ENCODE measurements at regions not wholly inside any gene's neighbourhood (a gene's known extent, or its start where the extent isn't known, plus 50 kb on each side); places are given as distances from the start of the nearest gene placed in this dataset.

- DNase-seq = no peak
- in situ Hi-C loops (cut with HindIII; ENCODE audit: low pct_ligation_motif_present, low pct_unique_long_range_greater_than_20kb, low sequenced_read_pairs) = no loop called here
Observed at GRCh38 chr5:167800427-167800826, 491.0 kb upstream of the WWC1 start.

GRCh38 chr5:167801999-167802398, 489.4 kb upstream of the WWC1 start:
- no peak for DNase-seq
- in situ Hi-C loops (cut with HindIII; ENCODE audit: low pct_ligation_motif_present, low pct_unique_long_range_greater_than_20kb, low sequenced_read_pairs) = no loop called here

- no peak for DNase-seq
- in situ Hi-C loops (cut with HindIII; ENCODE audit: low pct_ligation_motif_present, low pct_unique_long_range_greater_than_20kb, low sequenced_read_pairs) = no loop called here
Observed at GRCh38 chr5:167802755-167803431, 488.6 kb upstream of the WWC1 start.

GRCh38 chr5:167804512-167805220, 486.8 kb upstream of the WWC1 start:
- in situ Hi-C loops (cut with HindIII; ENCODE audit: low pct_ligation_motif_present, low pct_unique_long_range_greater_than_20kb, low sequenced_read_pairs) = no loop called here
- no peak for DNase-seq

GRCh38 chr5:167810573-167810972, 480.9 kb upstream of the WWC1 start:
- in situ Hi-C loops (cut with HindIII; ENCODE audit: low pct_ligation_motif_present, low pct_unique_long_range_greater_than_20kb, low sequenced_read_pairs) = no loop called here
- DNase-seq = no peak

- in situ Hi-C loops (cut with HindIII; ENCODE audit: low pct_ligation_motif_present, low pct_unique_long_range_greater_than_20kb, low sequenced_read_pairs) = no loop called here
- no peak for DNase-seq
Observed at GRCh38 chr5:167812871-167813270, 478.6 kb upstream of the WWC1 start.

- DNase-seq = no peak
- in situ Hi-C loops (cut with HindIII; ENCODE audit: low pct_ligation_motif_present, low pct_unique_long_range_greater_than_20kb, low sequenced_read_pairs) = no loop called here
Observed at GRCh38 chr5:167813389-167813788, 478.1 kb upstream of the WWC1 start.

GRCh38 chr5:167814040-167814439, 477.4 kb upstream of the WWC1 start:
- DNase-seq = no peak
- in situ Hi-C loops (cut with HindIII; ENCODE audit: low pct_ligation_motif_present, low pct_unique_long_range_greater_than_20kb, low sequenced_read_pairs) = no loop called here

- in situ Hi-C loops (cut with HindIII; ENCODE audit: low pct_ligation_motif_present, low pct_unique_long_range_greater_than_20kb, low sequenced_read_pairs) = no loop called here
- peak; percentile 85 for DNase-seq
Observed at GRCh38 chr5:167814828-167815227, 476.6 kb upstream of the WWC1 start.

GRCh38 chr5:167816354-167816753, 475.1 kb upstream of the WWC1 start:
- DNase-seq = no peak
- in situ Hi-C loops (cut with HindIII; ENCODE audit: low pct_ligation_motif_present, low pct_unique_long_range_greater_than_20kb, low sequenced_read_pairs) = no loop called here

GRCh38 chr5:167816864-167817263, 474.6 kb upstream of the WWC1 start:
- in situ Hi-C loops (cut with HindIII; ENCODE audit: low pct_ligation_motif_present, low pct_unique_long_range_greater_than_20kb, low sequenced_read_pairs) = no loop called here
- DNase-seq = no peak

GRCh38 chr5:167819406-167819805, 472.0 kb upstream of the WWC1 start:
- in situ Hi-C loops (cut with HindIII; ENCODE audit: low pct_ligation_motif_present, low pct_unique_long_range_greater_than_20kb, low sequenced_read_pairs) = no loop called here

GRCh38 chr5:167820101-167820990, 471.1 kb upstream of the WWC1 start:
- in situ Hi-C loops (cut with HindIII; ENCODE audit: low pct_ligation_motif_present, low pct_unique_long_range_greater_than_20kb, low sequenced_read_pairs) = no loop called here
- no peak for DNase-seq

More at GRCh38 chr5:167819406-167819805, 472.0 kb upstream of the WWC1 start:
- no peak for DNase-seq

- in situ Hi-C loops (cut with HindIII; ENCODE audit: low pct_ligation_motif_present, low pct_unique_long_range_greater_than_20kb, low sequenced_read_pairs) = no loop called here
- no peak for DNase-seq
Observed at GRCh38 chr5:167821151-167821550, 470.3 kb upstream of the WWC1 start.

- in situ Hi-C loops (cut with HindIII; ENCODE audit: low pct_ligation_motif_present, low pct_unique_long_range_greater_than_20kb, low sequenced_read_pairs) = no loop called here
- no peak for DNase-seq
Observed at GRCh38 chr5:167821669-167822068, 469.8 kb upstream of the WWC1 start.

GRCh38 chr5:167822241-167822640, 469.2 kb upstream of the WWC1 start:
- in situ Hi-C loops (cut with HindIII; ENCODE audit: low pct_ligation_motif_present, low pct_unique_long_range_greater_than_20kb, low sequenced_read_pairs) = no loop called here
- no peak for DNase-seq

GRCh38 chr5:167823405-167823804, 468.0 kb upstream of the WWC1 start:
- in situ Hi-C loops (cut with HindIII; ENCODE audit: low pct_ligation_motif_present, low pct_unique_long_range_greater_than_20kb, low sequenced_read_pairs) = no loop called here

GRCh38 chr5:167827766-167828165, 463.7 kb upstream of the WWC1 start:
- DNase-seq = no peak
- in situ Hi-C loops (cut with HindIII; ENCODE audit: low pct_ligation_motif_present, low pct_unique_long_range_greater_than_20kb, low sequenced_read_pairs) = no loop called here

More at GRCh38 chr5:167823405-167823804, 468.0 kb upstream of the WWC1 start:
- no peak for DNase-seq

- DNase-seq = no peak
- in situ Hi-C loops (cut with HindIII; ENCODE audit: low pct_ligation_motif_present, low pct_unique_long_range_greater_than_20kb, low sequenced_read_pairs) = no loop called here
Observed at GRCh38 chr5:167831754-167832504, 459.5 kb upstream of the WWC1 start.
